EH (cell line): ENCODE measurements at regions not wholly inside any gene's neighbourhood (a gene's known extent, or its start where the extent isn't known, plus 50 kb on each side); places are given as distances from the start of the nearest gene placed in this dataset.
"Not testable (repeated sequence)": the region's sequence is repeated elsewhere in the genome, so short reads cannot be mapped to it uniquely, and the experiment has no call there.

ENCODE experiments used
- DNase-seq: peaks from one replicate; pipeline ENCODE4 v3.0.0-alpha.2; 2015; ENCODE audit warnings: low read depth

GRCh38 chr9:100639854-100640253, 62.0 kb downstream of the CAVIN4 start:
- DNase-seq: no peak

- DNase-seq: no peak
Observed at GRCh38 chr9:100640447-100641050, 62.7 kb downstream of the CAVIN4 start.

- DNase-seq: no peak
Observed at GRCh38 chr9:100641166-100641565, 63.3 kb downstream of the CAVIN4 start.

- peak; percentile 7 for DNase-seq
Observed at GRCh38 chr9:100652850-100653249, 75.0 kb downstream of the CAVIN4 start.

GRCh38 chr9:100653643-100654334, 75.9 kb downstream of the CAVIN4 start:
- no peak for DNase-seq

GRCh38 chr9:100656851-100657250, 79.0 kb downstream of the CAVIN4 start:
- not testable (repeated sequence) for DNase-seq

GRCh38 chr9:100661668-100662067, 83.8 kb downstream of the CAVIN4 start:
- no peak for DNase-seq

- no peak for DNase-seq
Observed at GRCh38 chr9:100662122-100662521, 84.2 kb downstream of the CAVIN4 start.

- no peak for DNase-seq
Observed at GRCh38 chr9:100667448-100667847, 89.6 kb downstream of the CAVIN4 start.

GRCh38 chr9:100668024-100668423, 90.1 kb downstream of the CAVIN4 start:
- no peak for DNase-seq

- no peak for DNase-seq
Observed at GRCh38 chr9:100669968-100670367, 92.1 kb downstream of the CAVIN4 start.

GRCh38 chr9:100670719-100671118, 92.8 kb downstream of the CAVIN4 start:
- no peak for DNase-seq

- no peak for DNase-seq
Observed at GRCh38 chr9:100671898-100672297, 94.0 kb downstream of the CAVIN4 start.

GRCh38 chr9:100673249-100673648, 95.4 kb downstream of the CAVIN4 start:
- DNase-seq: no peak

GRCh38 chr9:100674419-100675122, 96.7 kb downstream of the CAVIN4 start:
- DNase-seq: no peak

- no peak for DNase-seq
Observed at GRCh38 chr9:100679834-100680233, 102.0 kb downstream of the CAVIN4 start.

GRCh38 chr9:100686420-100686819, 108.5 kb downstream of the CAVIN4 start:
- no peak for DNase-seq

GRCh38 chr9:100689635-100690034, 111.8 kb downstream of the CAVIN4 start:
- DNase-seq: no peak

GRCh38 chr9:100690438-100690837, 112.6 kb downstream of the CAVIN4 start:
- DNase-seq: no peak

- no peak for DNase-seq
Observed at GRCh38 chr9:100697339-100697738, 119.5 kb downstream of the CAVIN4 start.

GRCh38 chr9:100698945-100699344, 121.1 kb downstream of the CAVIN4 start:
- no peak for DNase-seq

GRCh38 chr9:100699668-100700067, 121.8 kb downstream of the CAVIN4 start:
- DNase-seq: no peak

GRCh38 chr9:100700689-100701318, 122.9 kb downstream of the CAVIN4 start:
- peak; percentile 13 for DNase-seq
